SK-N-SH (cell line): ENCODE measurements at regions not wholly inside any gene's neighbourhood (a gene's known extent, or its start where the extent isn't known, plus 50 kb on each side); places are given as distances from the start of the nearest gene placed in this dataset.

Experiments
- CTCF ChIA-PET: fragments of 300-600, 350-600 bp; formaldehyde crosslinking; extraction: SDS; loops from one replicate; lab custom pipeline; 2021; lab: Yijun Ruan, JAX
- POLR2A ChIA-PET: fragments of 350-600 bp; sonication (Branson Sonifier 250); formaldehyde crosslinking; extraction: SDS; loops from one replicate; lab custom pipeline; 2020; ENCODE audit warnings: antibody characterized with exemption, inconsistent platforms; lab: Yijun Ruan, JAX
- DNase-seq: peaks from one replicate; pipeline ENCODE4 v3.0.0; 2012
- H2AFZ ChIP-seq: fragments of 200-600 bp; sonication (generic); 2 replicates; pipeline ENCODE4 v1.8.1; 2016; ENCODE audit warnings: antibody characterized with exemption, mild to moderate bottlenecking, low read depth
- H3F3A ChIP-seq: fragments of 200-600 bp; sonication (generic); replicated peaks from 2 replicates; pipeline ENCODE3; 2016; ENCODE audit warnings: antibody characterized with exemption, mild to moderate bottlenecking; ENCODE audit not compliant: insufficient read depth
- H3K27ac ChIP-seq, 2 experiments: fragments of 200-500 bp in 1 of 2; fragments of 200-600 bp in 1 of 2; sonication (Bioruptor generic) in 1 of 2; sonication (generic), shearing (Covaris generic) in 1 of 2; 2 replicates each; pipeline versions ENCODE4 v1.5.1 to v1.6.1; 2014 to 2016; ENCODE audit warnings: low read depth in 2 of 2, inconsistent platforms in 1 of 2, low read length in 1 of 2, mild to moderate bottlenecking in 1 of 2, mixed read lengths in 1 of 2
- H3K27me3 ChIP-seq: fragments of 200-600 bp; sonication (generic), shearing (Covaris generic); 2 replicates; pipeline ENCODE4 v1.6.1; 2016; ENCODE audit warnings: mixed run types; ENCODE audit not compliant: insufficient read depth
- H3K36me3 ChIP-seq, 2 experiments: fragments of 200-500 bp in 1 of 2; fragments of 200-600 bp in 1 of 2; sonication (Bioruptor generic) in 1 of 2; sonication (generic) in 1 of 2; replicated peaks in 1 of 2; 2 replicates each; pipeline versions ENCODE3 to v1.5.1; 2014 to 2016; ENCODE audit warnings: low read length in 1 of 2, mild to moderate bottlenecking in 1 of 2; ENCODE audit not compliant: insufficient read depth in 2 of 2, control insufficient read depth in 1 of 2
- H3K4me1 ChIP-seq, 2 experiments: fragments of 200-500 bp in 1 of 2; fragments of 200-600 bp in 1 of 2; sonication (Bioruptor generic) in 1 of 2; sonication (generic), shearing (Covaris generic) in 1 of 2; 2 replicates each; pipeline versions ENCODE4 v1.5.1 to v1.6.1; 2014 to 2016; ENCODE audit warnings: low read depth in 1 of 2, low read length in 1 of 2, mixed run types in 1 of 2; ENCODE audit not compliant: insufficient read depth in 2 of 2, control insufficient read depth in 1 of 2
- H3K4me2 ChIP-seq: fragments of 200-600 bp; sonication (generic), shearing (Covaris generic); 2 replicates; pipeline ENCODE4 v1.6.1; 2017; ENCODE audit warnings: mixed run types
- H3K4me3 ChIP-seq, 2 experiments: fragments of 200-500 bp in 1 of 2; fragments of 200-600 bp in 1 of 2; sonication (Bioruptor generic) in 1 of 2; sonication (generic), shearing (Covaris generic) in 1 of 2; 2 replicates each; pipeline versions ENCODE4 v1.5.1 to v1.8.1; 2014 to 2016; ENCODE audit warnings: low read depth in 2 of 2, inconsistent platforms in 1 of 2, low read length in 1 of 2, mild to moderate bottlenecking in 1 of 2, mixed read lengths in 1 of 2, moderate library complexity in 1 of 2
- H3K79me2 ChIP-seq: fragments of 200-600 bp; sonication (generic); 2 replicates; pipeline ENCODE4 v1.8.1; 2017; ENCODE audit warnings: mild to moderate bottlenecking; ENCODE audit not compliant: insufficient read depth
- H3K9ac ChIP-seq: fragments of 200-600 bp; sonication (generic); 2 replicates; pipeline ENCODE4 v1.6.1; 2017; ENCODE audit warnings: mixed run types
- H3K9me2 ChIP-seq: fragments of 200-600 bp; sonication (generic); 2 replicates; pipeline ENCODE4 v1.6.1; 2017; ENCODE audit warnings: mixed run types
- H3K9me3 ChIP-seq: fragments of 200-600 bp; sonication (generic); 2 replicates; pipeline ENCODE4 v1.6.1; 2017; ENCODE audit warnings: mixed run types, mild to moderate bottlenecking, moderate library complexity
- H4K20me1 ChIP-seq: fragments of 200-600 bp; sonication (generic); 2 replicates; pipeline ENCODE4 v1.6.1; 2017; ENCODE audit warnings: mild to moderate bottlenecking, mixed run types; ENCODE audit not compliant: insufficient read depth
- CTCF ChIP-seq: fragments of 200-600 bp; sonication (generic); IDR thresholded peaks from 2 replicates; pipeline ENCODE4 v1.6.1; 2017; ENCODE audit warnings: antibody characterized with exemption, mild to moderate bottlenecking, moderate library complexity
- EP300 ChIP-seq, 2 experiments: IDR thresholded peaks; 2 replicates each; pipeline versions ENCODE4 v1.4.0 to v1.6.1; 2012; ENCODE audit warnings: borderline replicate concordance in 1 of 2, low read depth in 1 of 2, low read length in 1 of 2
- EZH2phosphoT487 ChIP-seq: fragments of 200-600 bp; sonication (generic); IDR thresholded peaks from 2 replicates; pipeline ENCODE4 v1.6.1; 2017; ENCODE audit warnings: low read depth, mixed run types, mild to moderate bottlenecking, antibody characterized with exemption, moderate library complexity, borderline replicate concordance
- FOSL2 ChIP-seq: IDR thresholded peaks from 2 replicates; pipeline ENCODE4 v1.4.0; 2012; ENCODE audit warnings: low read depth, mild to moderate bottlenecking, moderate library complexity, borderline replicate concordance
- FOXJ3 ChIP-seq: sonication (generic); formaldehyde crosslinking; IDR thresholded peaks from 2 replicates; pipeline ENCODE4 v1.5.1; 2020; ENCODE audit warnings: mild to moderate bottlenecking, missing genetic modification reagents
- GATA2 ChIP-seq: sonication (generic); formaldehyde crosslinking; IDR thresholded peaks from 2 replicates; pipeline ENCODE4 v1.5.0; 2020; ENCODE audit warnings: mild to moderate bottlenecking, missing genetic modification reagents
- IRF3 ChIP-seq: fragments of 150-350 bp; IDR thresholded peaks from 2 replicates; pipeline ENCODE4 v1.6.1; 2016; ENCODE audit warnings: mild to moderate bottlenecking, low read depth, low read length
- JUND ChIP-seq: IDR thresholded peaks from 2 replicates; pipeline ENCODE4 v1.4.0; 2012
- MEF2A ChIP-seq: IDR thresholded peaks from 2 replicates; pipeline ENCODE4 v1.4.0; 2012; ENCODE audit warnings: low read depth, borderline replicate concordance
- MXI1 ChIP-seq: IDR thresholded peaks from 2 replicates; pipeline ENCODE4 v1.6.1; 2012; ENCODE audit warnings: mild to moderate bottlenecking, low read depth, low read length, improper control_type of control experiment
- NFIC ChIP-seq: IDR thresholded peaks from 2 replicates; pipeline ENCODE4 v1.4.0; 2012; ENCODE audit warnings: borderline replicate concordance
- NRF1 ChIP-seq: IDR thresholded peaks from 2 replicates; pipeline ENCODE4 v1.6.1; 2012; ENCODE audit warnings: low read depth, mild to moderate bottlenecking, low read length
- RCOR1 ChIP-seq: fragments of 150-350 bp; IDR thresholded peaks from 2 replicates; pipeline ENCODE4 v1.6.1; 2017; ENCODE audit warnings: antibody characterized with exemption, low read length
- SIN3A ChIP-seq: IDR thresholded peaks from 2 replicates; pipeline ENCODE4 v1.6.1; 2012; ENCODE audit warnings: low read depth, mild to moderate bottlenecking, low read length, moderate library complexity, borderline replicate concordance
- SMC3 ChIP-seq: IDR thresholded peaks from 2 replicates; pipeline ENCODE4 v1.6.1; 2012; ENCODE audit warnings: low read depth, low read length, improper control_type of control experiment
- TAF1 ChIP-seq: IDR thresholded peaks from 2 replicates; pipeline ENCODE4 v1.6.1; 2012; ENCODE audit warnings: low read depth, mild to moderate bottlenecking, low read length, moderate library complexity, borderline replicate concordance
- USF1 ChIP-seq: IDR thresholded peaks from 2 replicates; pipeline ENCODE4 v1.4.0; 2012; ENCODE audit warnings: low read depth, borderline replicate concordance
- YY1 ChIP-seq: IDR thresholded peaks from 2 replicates; pipeline ENCODE4 v1.4.0; 2012; ENCODE audit warnings: low read depth, mild to moderate bottlenecking
- ZBTB33 ChIP-seq: IDR thresholded peaks from 2 replicates; pipeline ENCODE4 v1.4.0; 2012; ENCODE audit warnings: low read depth, borderline replicate concordance
- WGBS: methylation state at CpG from one replicate; pipeline ENCODE4 v1.1.6; 2017; ENCODE audit warnings: low lambda C conversion rate; 5-methylcytosine and 5-hydroxymethylcytosine counted together

GRCh38 chrX:96575011-96575410 lies 109.6 kb upstream of the DIAPH2 start:
- ChIA-PET CTCF (interaction anchor here (0.8 kb wide), 1 partner anchor 622 kb away, joined by 3 read pairs; no protein-coding TSS in a partner anchor), POLR2A (no interaction called here)
- H2AFZ ChIP-seq: no peak overlapping the region
- no peak overlapping the region for H3K27ac ChIP-seq
- no peaks in the 10 kb centered on the region for H4K20me1 ChIP-seq
- no peaks in the 10 kb centered on the region for H3K27me3 ChIP-seq
- no peak for DNase-seq
- no peak overlapping the region for H3K9ac ChIP-seq
- no peaks in the 10 kb centered on the region for H3K9me3 ChIP-seq
- H3K4me1 ChIP-seq: no peaks in the 10 kb centered on the region
- H3F3A ChIP-seq: no peaks in the 10 kb centered on the region
- TF ChIP-seq SIN3A (no peak), IRF3 (no peak), TAF1 (no peak), NFIC (no peak), ZBTB33 (no peak), EP300 (IDR thresholded peaks at IDR 0.05; ENCODE audit: borderline replicate concordance in 1 of 2, low read depth in 1 of 2, low read length in 1 of 2) (no peak), SMC3 (no peak), NRF1 (no peak), FOSL2 (no peak), FOXJ3 (CRISPR knock-in tag) (no peak), YY1 (no peak), GATA2 (no peak)
- no peak overlapping the region for H3K4me2 ChIP-seq
- H3K36me3 ChIP-seq: no peaks in the 10 kb centered on the region
- no peaks in the 10 kb centered on the region for H3K79me2 ChIP-seq
- WGBS: 41% methylated on average over 1 of the region's 1 CpG
- no peak overlapping the region for H3K4me3 ChIP-seq
- H3K9me2 ChIP-seq: no peaks in the 10 kb centered on the region

GRCh38 chrX:96576368-96576767 lies 108.3 kb upstream of the DIAPH2 start:
- Histone ChIP-seq H4K20me1 (no peaks in the 10 kb centered on the region), H3K9ac (no peak overlapping the region), H3K36me3 (no peaks in the 10 kb centered on the region), H3K27ac (no peak overlapping the region), H3K4me3 (no peak overlapping the region), H3F3A (no peaks in the 10 kb centered on the region), H3K9me3 (no peaks in the 10 kb centered on the region), H3K4me1 (no peaks in the 10 kb centered on the region), H2AFZ (no peak overlapping the region), H3K4me2 (no peak overlapping the region), H3K79me2 (no peaks in the 10 kb centered on the region), H3K9me2 (no peaks in the 10 kb centered on the region), H3K27me3 (no peaks in the 10 kb centered on the region)
- CTCF ChIA-PET: no interaction called here
- POLR2A ChIA-PET: no interaction called here
- WGBS: 9% methylated on average over 2 of the region's 2 CpGs
- no peak for DNase-seq
- TF ChIP-seq EZH2phosphoT487 (no peak), CTCF (no peak), JUND (no peak), SIN3A (no peak), IRF3 (no peak), USF1 (no peak), MXI1 (no peak), TAF1 (no peak), NFIC (no peak), ZBTB33 (no peak), MEF2A (no peak), RCOR1 (no peak)
